Right kidney (tissue), 1 donor: ENCODE measurements at regions not wholly inside any gene's neighbourhood (a gene's known extent, or its start where the extent isn't known, plus 50 kb on each side); places are given as distances from the start of the nearest gene placed in this dataset.

ENCODE experiments used
- DNase-seq: peaks from one replicate; pipeline ENCODE4 v3.0.0-alpha.2; 2016

- DNase-seq: no peak
Observed at GRCh38 chr2:60292242-60292641, 261.2 kb downstream of the BCL11A start.

GRCh38 chr2:60290509-60290908 is 262.9 kb downstream of the BCL11A start:
- no peak for DNase-seq

- DNase-seq: no peak
Observed at GRCh38 chr2:60285626-60286316, 267.7 kb downstream of the BCL11A start.

- no peak for DNase-seq
Observed at GRCh38 chr2:60283626-60284025, 269.8 kb downstream of the BCL11A start.

- DNase-seq: no peak
Observed at GRCh38 chr2:60282886-60283285, 270.6 kb downstream of the BCL11A start.

GRCh38 chr2:60281730-60282129 is 271.7 kb downstream of the BCL11A start:
- DNase-seq: no peak

GRCh38 chr2:60280238-60280637 is 273.2 kb downstream of the BCL11A start:
- DNase-seq: no peak

- no peak for DNase-seq
Observed at GRCh38 chr2:60278906-60279305, 274.5 kb downstream of the BCL11A start.

- no peak for DNase-seq
Observed at GRCh38 chr2:60275958-60276357, 277.5 kb downstream of the BCL11A start.

GRCh38 chr2:60273836-60274235 is 279.6 kb downstream of the BCL11A start:
- DNase-seq: no peak

GRCh38 chr2:60271713-60272112 is 281.7 kb downstream of the BCL11A start:
- DNase-seq: no peak

- DNase-seq: no peak
Observed at GRCh38 chr2:60271131-60271530, 282.3 kb downstream of the BCL11A start.

GRCh38 chr2:60268661-60269060 is 284.8 kb downstream of the BCL11A start:
- DNase-seq: no peak

- no peak for DNase-seq
Observed at GRCh38 chr2:60268032-60268431, 285.4 kb downstream of the BCL11A start.

GRCh38 chr2:60267122-60267521 is 286.3 kb downstream of the BCL11A start:
- no peak for DNase-seq

- no peak for DNase-seq
Observed at GRCh38 chr2:60262178-60262577, 291.3 kb downstream of the BCL11A start.

GRCh38 chr2:60260639-60261296 is 292.7 kb downstream of the BCL11A start:
- no peak for DNase-seq

GRCh38 chr2:60259781-60260180 is 293.7 kb downstream of the BCL11A start:
- no peak for DNase-seq

- DNase-seq: no peak
Observed at GRCh38 chr2:60252581-60253150, 300.8 kb downstream of the BCL11A start.

GRCh38 chr2:60251247-60251646 is 302.2 kb downstream of the BCL11A start:
- no peak for DNase-seq

- no peak for DNase-seq
Observed at GRCh38 chr2:60249879-60250278, 303.6 kb downstream of the BCL11A start.

- no peak for DNase-seq
Observed at GRCh38 chr2:60247471-60247870, 306.0 kb downstream of the BCL11A start.

- no peak for DNase-seq
Observed at GRCh38 chr2:60246583-60246982, 306.9 kb downstream of the BCL11A start.
